ENCODE measurements at regions not wholly inside any gene's neighbourhood (a gene's known extent, or its start where the extent isn't known, plus 50 kb on each side); places are given as distances from the start of the nearest gene placed in this dataset.
"Not testable (repeated sequence)": the region's sequence is repeated elsewhere in the genome, so short reads cannot be mapped to it uniquely, and the experiment has no call there.

DNA sequence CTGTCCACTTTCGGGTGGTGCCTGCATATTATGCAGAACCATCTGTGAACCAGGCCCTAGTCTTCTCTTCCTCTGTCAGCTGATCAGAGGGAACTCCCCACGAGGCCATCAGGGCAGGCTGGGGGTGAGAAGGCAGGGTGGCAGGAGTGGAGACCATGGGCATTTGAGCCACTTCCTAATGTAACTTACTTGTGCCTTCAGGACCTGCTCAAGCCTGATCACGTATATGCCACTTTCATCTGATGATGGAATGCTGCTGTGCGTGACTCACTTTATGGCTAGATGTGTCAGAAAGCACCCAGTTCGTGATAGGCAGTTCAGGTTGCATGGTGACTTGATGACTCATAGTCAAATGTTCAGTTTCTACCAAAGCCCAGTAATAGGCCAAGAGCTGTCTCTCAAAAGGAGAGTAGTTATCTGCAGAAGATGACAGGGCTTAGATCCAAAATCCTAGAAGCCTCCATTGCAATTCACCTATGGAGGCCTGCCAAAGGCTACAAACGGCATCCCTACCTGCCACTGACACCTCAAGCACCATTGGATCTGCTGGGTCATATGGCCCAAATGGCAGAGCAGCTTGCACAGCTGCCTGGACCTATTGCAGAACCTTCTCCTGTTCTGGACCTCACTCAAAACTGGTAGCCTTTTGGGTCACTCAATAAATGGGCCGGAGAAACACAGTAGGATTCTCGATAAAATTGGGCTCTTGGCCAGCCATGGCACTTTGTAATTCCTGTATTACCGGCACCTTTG is 197.7 kb upstream of the PROK2 start:
- CTCF ChIA-PET: interaction anchor here (0.8 to 1.2 kb wide), 4 partner anchors 9 to 118 kb away, joined by 3 to 6 read pairs (median 4); no protein-coding TSS in a partner anchor
- H3K27me3 Mint-ChIP-seq; H3K36me3 Mint-ChIP-seq (ENCODE audit: low read depth); H3K9me3 Mint-ChIP-seq; H3K4me3 Mint-ChIP-seq; POLR2A ChIA-PET: not testable (repeated sequence)
- Mint-ChIP-seq H3K27ac (peak overlapping the region; percentile 3), H3K4me1 (peaks cover 63% of the 10 kb centered on the region)
- peak; percentile 33 for DNase-seq

DNA sequence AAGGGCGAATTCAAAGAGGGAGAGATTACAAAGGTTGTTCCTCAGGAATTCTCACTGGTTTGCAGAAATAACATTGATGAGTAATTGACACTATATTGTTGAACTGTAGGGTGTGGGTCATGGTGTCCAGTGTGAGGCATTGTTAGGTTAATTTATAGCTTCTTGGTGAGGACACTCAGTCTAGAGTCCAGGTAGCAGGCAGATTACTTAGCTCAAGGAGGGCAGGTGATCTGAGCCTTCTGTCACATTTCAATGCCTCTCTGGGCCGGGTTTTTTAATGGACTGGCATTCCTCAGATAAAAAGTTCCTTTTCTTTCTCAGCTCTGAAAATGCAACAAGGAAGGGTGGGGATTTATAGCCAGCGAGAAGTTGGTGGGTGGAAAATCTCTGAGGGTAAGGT is 194.2 kb upstream of the PROK2 start:
- DNase-seq: no peak
- peaks cover 10% of the 10 kb centered on the region for H3K9me3 Mint-ChIP-seq
- ChIA-PET CTCF (interaction anchor here (1.7 kb wide), 1 partner anchor 12 kb away, joined by 4 read pairs; no protein-coding TSS in a partner anchor), POLR2A (no interaction called here)
- peaks cover 48% of the 10 kb centered on the region for H3K4me1 Mint-ChIP-seq
- peaks cover 2% of the 10 kb centered on the region for H3K36me3 Mint-ChIP-seq (ENCODE audit: low read depth)
- no peaks in the 10 kb centered on the region for H3K27me3 Mint-ChIP-seq
- H3K27ac Mint-ChIP-seq: no peak overlapping the region
- H3K4me3 Mint-ChIP-seq: no peak overlapping the region

DNA sequence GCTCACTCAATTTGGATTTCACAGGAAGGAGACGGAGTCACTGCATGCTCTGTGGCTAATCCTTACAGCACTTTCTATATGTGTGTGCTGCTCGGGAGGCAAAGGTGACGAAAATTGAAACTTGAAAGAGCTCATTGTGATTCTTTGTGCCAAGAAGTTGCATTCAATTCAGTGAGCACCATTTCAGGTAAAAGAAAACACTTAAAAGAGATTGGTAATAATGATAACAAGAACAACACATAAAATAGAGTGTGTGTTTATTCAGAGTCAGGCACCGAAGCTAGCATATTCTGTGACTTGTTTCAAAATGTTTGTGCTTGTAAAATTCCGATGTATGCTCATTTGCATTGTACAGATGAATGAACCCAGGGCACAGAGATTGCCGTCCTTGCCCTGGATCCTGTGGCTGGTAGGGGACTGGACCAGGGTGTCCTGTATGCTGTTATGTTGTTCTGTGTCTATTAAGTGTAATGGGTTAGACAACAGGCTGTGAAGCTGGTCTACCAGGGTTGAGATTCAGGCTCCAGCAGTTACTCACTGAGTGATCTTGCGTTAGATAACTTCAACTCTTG is 193.3 kb upstream of the PROK2 start:
- Mint-ChIP-seq H3K4me1 (peaks cover 40% of the 10 kb centered on the region), H3K9me3 (peaks cover 10% of the 10 kb centered on the region), H3K4me3 (no peak overlapping the region), H3K27ac (peak overlapping the region; percentile 44), H3K27me3 (no peaks in the 10 kb centered on the region), H3K36me3 (ENCODE audit: low read depth) (peaks cover 2% of the 10 kb centered on the region)
- POLR2A ChIA-PET: no interaction called here
- CTCF ChIA-PET: interaction anchor here (0.6 to 1.7 kb wide), 5 partner anchors 12 to 281 kb away, joined by 3 to 4 read pairs (median 3); no protein-coding TSS in a partner anchor
- DNase-seq: no peak

DNA sequence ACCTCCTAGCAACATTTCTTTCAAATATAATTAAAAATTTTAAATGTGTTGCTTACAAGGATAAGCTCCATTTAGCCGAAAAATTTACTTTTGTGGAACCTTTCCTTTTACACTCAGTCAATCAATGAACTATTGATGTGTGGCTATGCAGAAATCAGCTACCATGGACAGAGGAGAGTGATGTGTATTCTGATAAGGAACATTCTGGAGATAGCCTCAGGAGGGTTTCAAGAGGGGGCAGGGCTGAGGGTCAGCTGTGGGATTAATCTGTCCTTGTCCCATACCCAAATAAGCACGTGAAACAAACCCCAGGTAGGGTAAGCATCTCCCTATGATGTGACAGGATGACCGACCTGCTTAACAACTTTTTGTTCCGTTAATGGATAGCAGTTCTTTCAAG is 192.6 kb upstream of the PROK2 start:
- no peak for DNase-seq
- H3K36me3 Mint-ChIP-seq (ENCODE audit: low read depth): peaks cover 2% of the 10 kb centered on the region
- H3K27me3 Mint-ChIP-seq: no peaks in the 10 kb centered on the region
- H3K4me1 Mint-ChIP-seq: peaks cover 35% of the 10 kb centered on the region
- peaks cover 10% of the 10 kb centered on the region for H3K9me3 Mint-ChIP-seq
- ChIA-PET POLR2A (no interaction called here), CTCF (interaction anchor here (0.6 to 1.7 kb wide), 5 partner anchors 11 to 282 kb away, joined by 3 to 4 read pairs (median 3); no protein-coding TSS in a partner anchor)
- H3K4me3 Mint-ChIP-seq: no peak overlapping the region
- H3K27ac Mint-ChIP-seq: no peak overlapping the region

DNA sequence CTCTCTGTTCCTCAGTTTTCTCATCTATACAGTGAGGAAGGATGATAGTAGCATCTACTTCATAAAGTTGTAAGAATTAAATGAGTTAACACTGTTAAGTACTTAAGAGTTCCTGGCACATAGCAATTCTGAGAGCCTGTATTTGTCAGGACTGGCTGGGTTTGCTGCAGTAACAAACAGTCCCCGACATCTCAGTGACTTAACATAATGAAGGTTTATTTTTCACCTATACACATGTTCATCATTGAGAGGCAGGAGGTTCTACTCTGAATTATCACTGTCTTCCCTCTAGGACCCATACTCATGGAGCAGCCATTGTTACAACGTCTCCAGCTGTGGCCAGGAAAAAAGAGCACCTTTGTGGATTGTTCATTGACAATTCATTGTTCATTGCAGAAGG is 190.6 kb upstream of the PROK2 start:
- ChIA-PET CTCF (interaction anchor here (1.3 to 1.7 kb wide), 3 partner anchors 9 to 726 kb away, joined by 3 to 8 read pairs (median 3); no protein-coding TSS in a partner anchor), POLR2A (no interaction called here)
- peaks cover 2% of the 10 kb centered on the region for H3K36me3 Mint-ChIP-seq (ENCODE audit: low read depth)
- no peak overlapping the region for H3K4me3 Mint-ChIP-seq
- H3K4me1 Mint-ChIP-seq: peaks cover 25% of the 10 kb centered on the region
- H3K27me3 Mint-ChIP-seq: no peaks in the 10 kb centered on the region
- H3K27ac Mint-ChIP-seq: no peak overlapping the region
- DNase-seq: no peak
- peaks cover 6% of the 10 kb centered on the region for H3K9me3 Mint-ChIP-seq

DNA sequence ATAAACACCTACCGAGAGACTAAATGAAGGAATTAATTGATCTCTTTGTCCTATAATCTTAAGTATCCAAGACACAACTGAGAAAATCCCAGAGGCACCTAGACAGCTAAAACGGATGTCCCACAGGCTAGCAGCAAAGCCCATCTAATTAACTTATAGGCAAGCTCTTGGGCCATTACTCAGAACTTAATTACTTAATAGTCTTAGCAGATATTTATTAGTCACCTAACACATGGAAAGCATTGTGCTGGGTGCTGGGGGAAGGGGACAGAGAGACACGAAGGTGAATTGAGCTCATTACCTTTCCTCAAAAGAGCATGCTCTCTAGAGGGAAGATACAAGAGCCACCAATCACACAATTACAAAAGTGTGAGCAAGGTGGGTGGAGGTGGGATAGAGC is 189.8 kb upstream of the PROK2 start:
- H3K36me3 Mint-ChIP-seq (ENCODE audit: low read depth): no peaks in the 10 kb centered on the region
- H3K27me3 Mint-ChIP-seq: no peaks in the 10 kb centered on the region
- peaks cover 3% of the 10 kb centered on the region for H3K9me3 Mint-ChIP-seq
- H3K27ac Mint-ChIP-seq: no peak overlapping the region
- H3K4me1 Mint-ChIP-seq: peaks cover 21% of the 10 kb centered on the region
- ChIA-PET POLR2A (no interaction called here), CTCF (interaction anchor here (1.7 kb wide), 1 partner anchor 10 kb away, joined by 8 read pairs; no protein-coding TSS in a partner anchor)
- no peak overlapping the region for H3K4me3 Mint-ChIP-seq
- DNase-seq: no peak

DNA sequence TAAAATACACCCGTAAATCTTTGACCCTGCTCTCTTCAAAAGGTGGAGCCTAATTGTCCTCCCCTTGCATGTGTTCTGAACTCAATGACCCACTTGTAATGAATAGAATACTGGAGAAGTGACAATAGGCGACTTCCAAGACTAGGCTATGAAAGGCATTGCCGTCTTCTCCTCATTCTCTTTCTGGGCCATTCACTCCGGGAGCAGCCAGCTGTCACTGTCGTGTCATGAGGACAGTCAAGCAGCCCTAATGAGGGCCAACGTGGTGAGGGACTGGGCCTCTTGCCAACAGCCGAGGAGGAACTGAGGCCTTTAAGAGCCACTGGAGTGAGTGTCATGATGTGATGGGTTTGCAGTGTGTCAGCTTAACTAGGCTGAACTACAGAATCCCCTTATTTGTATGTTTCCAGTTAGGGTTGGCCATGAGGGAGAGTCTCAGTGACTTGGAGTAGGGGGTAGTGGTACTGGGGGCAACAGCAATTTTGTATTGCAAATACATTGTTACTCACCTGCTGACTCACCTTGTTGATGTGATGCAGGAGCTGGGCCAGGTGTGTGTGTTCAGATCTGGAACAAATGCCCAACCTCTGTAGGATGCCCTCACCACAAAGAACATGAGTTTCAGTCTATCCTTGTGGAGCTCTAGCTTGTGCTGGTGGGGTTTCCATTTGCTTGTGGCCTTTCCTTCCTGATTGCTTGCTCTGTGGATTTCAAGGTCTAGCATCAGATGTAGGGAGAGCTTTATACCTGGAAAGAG is 188.5 kb upstream of the PROK2 start:
- Mint-ChIP-seq H3K27ac (no peak overlapping the region), H3K27me3 (no peaks in the 10 kb centered on the region), H3K36me3 (ENCODE audit: low read depth) (no peaks in the 10 kb centered on the region), H3K4me1 (peaks cover 11% of the 10 kb centered on the region), H3K4me3 (no peak overlapping the region), H3K9me3 (peaks cover 3% of the 10 kb centered on the region)
- POLR2A ChIA-PET: no interaction called here
- CTCF ChIA-PET: interaction anchor here (0.6 to 1.7 kb wide), 5 partner anchors 9 to 25 kb away, joined by 3 to 8 read pairs (median 3); no protein-coding TSS in a partner anchor
- no peak for DNase-seq

DNA sequence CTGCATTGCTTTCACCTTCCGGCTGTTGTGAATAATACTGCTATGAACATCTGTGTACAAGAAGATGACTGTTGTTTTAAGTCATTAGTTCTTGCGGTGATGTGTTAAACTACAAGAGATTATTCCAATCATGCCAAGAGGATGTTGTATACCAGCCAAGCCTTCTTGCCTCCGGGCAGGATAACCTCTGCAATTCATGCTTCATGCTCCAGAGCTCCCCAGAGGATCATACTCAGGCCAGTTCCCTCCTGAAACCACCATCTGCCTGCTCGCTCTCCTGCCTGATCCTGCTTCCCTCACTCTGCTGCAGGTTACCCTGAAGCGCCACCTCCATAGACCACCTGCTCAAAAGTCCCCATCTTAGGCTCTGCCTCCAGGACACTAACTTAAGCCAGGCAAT is 187.1 kb upstream of the PROK2 start:
- Mint-ChIP-seq H3K4me3 (no peak overlapping the region), H3K27me3 (no peaks in the 10 kb centered on the region), H3K27ac (no peak overlapping the region), H3K9me3 (peaks cover 3% of the 10 kb centered on the region), H3K4me1 (no peaks in the 10 kb centered on the region), H3K36me3 (ENCODE audit: low read depth) (no peaks in the 10 kb centered on the region)
- ChIA-PET CTCF (no interaction called here), POLR2A (no interaction called here)
- DNase-seq: no peak

DNA sequence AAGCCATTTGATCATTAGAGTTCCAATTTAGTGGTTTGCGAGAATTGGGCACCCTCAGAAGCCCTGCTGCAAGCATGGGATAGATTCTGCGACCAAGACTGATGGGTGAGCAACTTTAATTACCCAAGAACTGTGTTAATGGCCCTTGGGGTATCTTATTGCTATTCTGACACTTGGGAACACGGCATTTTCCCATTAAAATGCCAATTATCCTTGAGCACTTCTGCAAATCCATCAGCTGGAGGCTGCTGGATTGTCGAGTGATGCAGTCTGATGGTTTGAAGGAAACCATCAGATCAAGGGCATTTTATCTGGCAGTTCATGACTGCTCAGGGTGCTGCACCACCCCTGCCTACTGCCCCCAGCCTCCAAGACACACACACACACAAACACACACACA is 183.6 kb upstream of the PROK2 start:
- no peaks in the 10 kb centered on the region for H3K36me3 Mint-ChIP-seq (ENCODE audit: low read depth)
- CTCF ChIA-PET: no interaction called here
- no peaks in the 10 kb centered on the region for H3K9me3 Mint-ChIP-seq
- no peak overlapping the region for H3K27ac Mint-ChIP-seq
- POLR2A ChIA-PET: no interaction called here
- no peak for DNase-seq
- H3K4me3 Mint-ChIP-seq: no peak overlapping the region
- no peaks in the 10 kb centered on the region for H3K27me3 Mint-ChIP-seq
- H3K4me1 Mint-ChIP-seq: no peaks in the 10 kb centered on the region

DNA sequence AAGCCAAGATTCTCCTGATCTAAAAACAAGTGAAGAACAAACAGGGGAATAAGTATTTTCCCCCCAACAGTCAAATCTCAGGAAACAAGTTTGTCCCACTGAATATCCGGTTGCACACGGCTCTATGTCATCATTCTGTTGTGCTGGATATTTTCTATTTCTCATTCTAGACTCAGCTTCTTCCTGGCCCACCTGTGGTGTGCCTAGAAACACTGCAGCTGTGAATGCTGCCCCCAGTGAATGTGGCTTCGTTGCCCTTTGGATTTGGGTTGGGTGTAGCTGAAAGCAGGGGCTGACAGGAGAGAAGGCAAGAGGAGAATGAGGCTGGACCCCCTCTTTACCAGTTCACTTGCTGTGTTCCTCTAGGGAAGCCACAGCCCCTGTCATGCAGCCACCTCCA is 181.2 kb upstream of the PROK2 start:
- H3K9me3 Mint-ChIP-seq: no peaks in the 10 kb centered on the region
- H3K36me3 Mint-ChIP-seq (ENCODE audit: low read depth): no peaks in the 10 kb centered on the region
- ChIA-PET CTCF (interaction anchor here (1.0 to 1.8 kb wide), 4 partner anchors 12 to 91 kb away, joined by 3 to 4 read pairs (median 4); no protein-coding TSS in a partner anchor), POLR2A (no interaction called here)
- no peak for DNase-seq
- H3K27me3 Mint-ChIP-seq: no peaks in the 10 kb centered on the region
- no peak overlapping the region for H3K4me3 Mint-ChIP-seq
- no peaks in the 10 kb centered on the region for H3K4me1 Mint-ChIP-seq
- H3K27ac Mint-ChIP-seq: no peak overlapping the region

DNA sequence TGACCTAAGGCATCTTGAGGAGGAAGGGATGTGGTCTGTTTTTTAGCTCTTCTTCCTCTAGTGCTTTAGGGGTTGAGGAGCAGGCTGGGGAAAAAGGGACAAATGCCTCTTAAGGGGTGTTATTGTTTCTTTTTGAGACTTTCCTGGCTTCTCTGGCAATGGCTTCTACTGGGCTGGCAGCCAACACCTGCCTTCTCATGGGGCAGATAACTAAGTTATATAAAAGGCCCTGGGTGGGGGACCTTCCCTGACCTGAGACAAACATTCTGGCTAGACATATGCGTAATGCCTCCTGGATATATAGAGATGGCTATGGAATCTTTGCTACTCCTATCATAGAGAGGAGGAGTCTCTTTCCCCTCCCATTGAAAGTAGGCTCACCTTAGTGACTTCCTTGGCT is 179.2 kb upstream of the PROK2 start:
- Mint-ChIP-seq H3K36me3 (ENCODE audit: low read depth) (no peaks in the 10 kb centered on the region), H3K4me1 (peaks cover 4% of the 10 kb centered on the region), H3K27me3 (no peaks in the 10 kb centered on the region), H3K27ac (no peak overlapping the region), H3K4me3 (no peak overlapping the region), H3K9me3 (no peaks in the 10 kb centered on the region)
- POLR2A ChIA-PET: no interaction called here
- DNase-seq: no peak
- CTCF ChIA-PET: interaction anchor here (1.0 to 1.1 kb wide), 2 partner anchors 9 to 12 kb away, joined by 3 read pairs; no protein-coding TSS in a partner anchor

DNA sequence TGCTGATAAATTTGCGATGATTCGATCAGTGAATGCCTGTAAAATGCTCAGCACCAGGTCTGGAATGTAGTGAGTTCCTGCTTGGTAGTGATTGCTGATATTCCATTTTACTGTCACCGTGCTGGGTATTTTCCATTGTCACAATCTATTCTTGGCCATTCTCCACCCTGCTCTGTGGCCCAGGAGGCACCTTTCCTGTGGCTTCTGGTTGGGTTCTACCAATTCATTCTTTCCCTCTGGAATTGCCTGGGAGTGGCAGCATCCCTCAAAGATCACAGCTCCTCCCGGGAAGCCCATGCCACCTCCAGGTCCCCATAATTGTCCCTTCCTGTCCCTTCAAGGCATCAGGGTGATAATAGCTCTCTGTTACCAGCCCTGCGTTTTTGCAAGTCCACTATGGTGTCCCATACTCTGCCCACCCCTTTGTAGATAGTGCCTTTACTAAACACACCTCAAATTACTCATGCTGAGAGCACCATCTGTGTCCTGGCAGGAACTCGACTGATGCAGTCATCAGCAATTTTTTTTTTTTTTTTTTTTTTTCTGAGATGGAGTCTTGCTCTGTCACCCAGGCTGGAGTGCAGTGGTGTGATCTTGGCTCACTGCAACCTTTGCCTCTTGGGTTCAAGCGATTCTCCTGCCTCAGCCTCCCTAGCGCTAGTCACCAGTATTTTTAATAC is 177.8 kb upstream of the PROK2 start:
- no peak overlapping the region for H3K27ac Mint-ChIP-seq
- POLR2A ChIA-PET: no interaction called here
- no peaks in the 10 kb centered on the region for H3K27me3 Mint-ChIP-seq
- CTCF ChIA-PET: interaction anchor here (0.5 to 1.1 kb wide), 2 partner anchors 11 to 185 kb away, joined by 3 read pairs; no protein-coding TSS in a partner anchor
- peaks cover 17% of the 10 kb centered on the region for H3K4me1 Mint-ChIP-seq
- H3K36me3 Mint-ChIP-seq (ENCODE audit: low read depth): no peaks in the 10 kb centered on the region
- H3K9me3 Mint-ChIP-seq: no peaks in the 10 kb centered on the region
- DNase-seq: no peak
- no peak overlapping the region for H3K4me3 Mint-ChIP-seq
